Panc1 (cell line): ENCODE measurements at regions not wholly inside any gene's neighbourhood (a gene's known extent, or its start where the extent isn't known, plus 50 kb on each side); places are given as distances from the start of the nearest gene placed in this dataset.

Experiments
- ATAC-seq: fragments of 200-7000 bp; cut with Tn5 transposase; 2 replicates; pipeline ENCODE4 v1.9.1; 2020; ENCODE audit warnings: mild to moderate bottlenecking, moderate library complexity
- BruUV-seq: library from RNA; stranded (reverse); fragments of 400-500 nt; replicated peaks from 2 replicates; lab custom pipeline; 2021; lab: Mats Ljungman, UMichigan
- CTCF ChIA-PET: fragments of 300-600 bp; sonication (Branson Sonifier 250); formaldehyde crosslinking; loops from one replicate; lab custom pipeline; 2022; ENCODE audit warnings: antibody characterized with exemption; lab: Charles Lee
- POLR2A ChIA-PET: fragments of 300-600 bp; sonication (Branson Sonifier 250); formaldehyde crosslinking; loops from one replicate; lab custom pipeline; 2022; ENCODE audit warnings: antibody characterized with exemption; lab: Charles Lee
- DNase-seq: peaks from one replicate; pipeline ENCODE4 v3.0.0-alpha.2; 2010; ENCODE audit warnings: low read depth, low spot score
- H3K27ac ChIP-seq: 2 replicates; pipeline ENCODE4 v1.5.1; 2011; ENCODE audit warnings: mild to moderate bottlenecking, low read length, inconsistent platforms
- H3K27me3 ChIP-seq: fragments of 200-500 bp; sonication (Bioruptor generic); 2 replicates; pipeline ENCODE4 v1.6.0; 2014; ENCODE audit warnings: low read length, inconsistent platforms; ENCODE audit not compliant: control insufficient read depth, insufficient read depth
- H3K36me3 ChIP-seq: fragments of 200-500 bp; sonication (Bioruptor generic); 2 replicates; pipeline ENCODE4 v1.5.1; 2014; ENCODE audit warnings: inconsistent platforms, mild to moderate bottlenecking, low read length, moderate library complexity; ENCODE audit not compliant: control insufficient read depth, insufficient read depth
- H3K4me1 ChIP-seq: 2 replicates; pipeline ENCODE4 v1.5.1; 2011; ENCODE audit warnings: inconsistent platforms, mild to moderate bottlenecking, low read length, moderate library complexity; ENCODE audit not compliant: control insufficient read depth, insufficient read depth
- H3K4me3 ChIP-seq, 2 experiments: 2 replicates each; pipeline ENCODE4 v1.5.1; 2011 to 2012; ENCODE audit warnings: low read depth in 2 of 2, low read length in 2 of 2, mild to moderate bottlenecking in 2 of 2, inconsistent platforms in 1 of 2, moderate library complexity in 1 of 2
- H3K9me3 ChIP-seq: fragments of 200-500 bp; sonication (Bioruptor generic); 2 replicates; pipeline ENCODE4 v1.5.1; 2014; ENCODE audit warnings: low read depth, mild to moderate bottlenecking, inconsistent platforms, low read length, moderate library complexity; ENCODE audit not compliant: control insufficient read depth, insufficient read depth
- CTCF ChIP-seq: fragments of 450-650 bp; IDR thresholded peaks from 2 replicates; pipeline ENCODE4 v1.5.1; 2017; ENCODE audit warnings: mild to moderate bottlenecking
- POLR2AphosphoS5 ChIP-seq: IDR thresholded peaks from 2 replicates; pipeline ENCODE4 v1.6.1; 2012; ENCODE audit warnings: mild to moderate bottlenecking, low read depth, low read length, moderate library complexity
- REST ChIP-seq, 2 experiments: IDR thresholded peaks; 2 replicates each; pipeline ENCODE4 v1.6.1; 2011 to 2012; ENCODE audit warnings: low read depth in 2 of 2, control low read depth in 1 of 2, low read length in 1 of 2, mild to moderate bottlenecking in 1 of 2, moderate library complexity in 1 of 2; ENCODE audit not compliant: insufficient read depth in 1 of 2
- SIN3A ChIP-seq: IDR thresholded peaks from 2 replicates; pipeline ENCODE4 v1.6.1; 2012; ENCODE audit warnings: low read depth, mild to moderate bottlenecking, low read length, moderate library complexity, borderline replicate concordance; ENCODE audit not compliant: insufficient read depth
- TCF7L2 ChIP-seq: IDR thresholded peaks from 2 replicates; pipeline ENCODE4 v1.6.1; 2011; ENCODE audit warnings: mild to moderate bottlenecking, low read depth, low read length, inconsistent platforms
- in situ Hi-C: cut with HindIII; loops from 2 replicates; pipeline ENCODE4 v1.10.0; 2016; ENCODE audit warnings: low sequenced_read_pairs, low pct_unique_long_range_greater_than_20kb
- intact Hi-C: fragments of 100-400 bp; cut with micrococcal nuclease; formaldehyde crosslinking; loops from one replicate; pipeline ENCODE4 v1.10.0; 2022; ENCODE audit not compliant: unreplicated experiment

DNA sequence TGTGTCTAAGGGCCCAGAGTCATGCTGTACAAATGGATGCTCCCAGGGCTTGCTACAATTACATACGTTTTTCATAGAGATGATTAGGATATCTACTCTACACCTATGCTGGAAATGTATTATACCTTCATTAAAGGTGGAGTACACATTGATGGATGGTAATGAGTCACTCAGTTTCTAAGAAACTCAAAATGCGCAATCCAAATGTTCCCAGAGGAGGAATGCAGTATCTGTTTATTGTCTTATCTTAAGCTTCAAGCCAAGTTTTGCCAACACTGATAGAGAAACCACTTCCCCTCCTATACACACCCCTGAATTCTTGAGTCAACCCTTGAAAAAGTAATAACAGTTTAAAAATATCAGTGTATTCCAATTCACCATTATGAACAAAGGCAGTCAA lies 266.6 kb upstream of the FAR2 start:
- ChIA-PET POLR2A (no interaction called here), CTCF (no interaction called here)
- Histone ChIP-seq H3K27me3 (no peaks in the 10 kb centered on the region), H3K4me3 (no peak overlapping the region), H3K27ac (no peak overlapping the region), H3K9me3 (no peaks in the 10 kb centered on the region), H3K36me3 (no peaks in the 10 kb centered on the region), H3K4me1 (no peaks in the 10 kb centered on the region)
- intact Hi-C loops: no loop called here
- no peak for TF ChIP-seq SIN3A
- no peak for TF ChIP-seq CTCF
- no peak for TF ChIP-seq REST (IDR thresholded peaks at IDR 0.05; ENCODE audit: insufficient read depth in 1 of 2, low read depth in 2 of 2, low read length in 1 of 2)
- TF ChIP-seq POLR2AphosphoS5: no peak
- TF ChIP-seq TCF7L2: no peak
- no TSS peak for BruUV-seq
- DNase-seq (no peak), ATAC-seq (no peak)
- in situ Hi-C loops: no loop called here

GRCh38 chr12:28883406-28883997 lies 265.6 kb upstream of the FAR2 start:
- BruUV-seq: no TSS peak
- POLR2A ChIA-PET: no interaction called here
- H3K27me3 ChIP-seq: no peaks in the 10 kb centered on the region
- CTCF ChIA-PET: no interaction called here
- no peaks in the 10 kb centered on the region for H3K36me3 ChIP-seq
- in situ Hi-C loops (no loop called here), intact Hi-C loops (no loop called here)
- H3K9me3 ChIP-seq: no peaks in the 10 kb centered on the region
- TF ChIP-seq TCF7L2 (no peak), REST (IDR thresholded peaks at IDR 0.05; ENCODE audit: insufficient read depth in 1 of 2, low read depth in 2 of 2, low read length in 1 of 2) (no peak), SIN3A (no peak), POLR2AphosphoS5 (no peak), CTCF (no peak)
- ATAC-seq (no peak), DNase-seq (no peak)
- H3K27ac ChIP-seq: no peak overlapping the region
- no peaks in the 10 kb centered on the region for H3K4me1 ChIP-seq
- H3K4me3 ChIP-seq: no peak overlapping the region
